ENCODE measurements at regions not wholly inside any gene's neighbourhood (a gene's known extent, or its start where the extent isn't known, plus 50 kb on each side); places are given as distances from the start of the nearest gene placed in this dataset.

GRCh38 chr13:111456452-111457230 is 136.2 kb downstream of the TEX29 start:
- DNase-seq = no peak

GRCh38 chr13:111458001-111458531 is 137.6 kb downstream of the TEX29 start:
- DNase-seq = no peak

- no peak for DNase-seq
Measured at GRCh38 chr13:111458739-111459138, 138.3 kb downstream of the TEX29 start.

- no peak for DNase-seq
Measured at GRCh38 chr13:111459803-111460547, 139.5 kb downstream of the TEX29 start.

GRCh38 chr13:111460548-111461444 is 140.4 kb downstream of the TEX29 start:
- peak; percentile 70 to 90 (median 73) for DNase-seq

- peak in 1 of 3 experiments; percentile 19 for DNase-seq
Measured at GRCh38 chr13:111461445-111462149, 141.2 kb downstream of the TEX29 start.

- no peak for DNase-seq
Measured at GRCh38 chr13:111462221-111462764, 141.9 kb downstream of the TEX29 start.

GRCh38 chr13:111462944-111463343 is 142.5 kb downstream of the TEX29 start:
- DNase-seq = no peak

GRCh38 chr13:111467111-111467890 is 146.9 kb downstream of the TEX29 start:
- DNase-seq = no peak

GRCh38 chr13:111468037-111468959 is 147.9 kb downstream of the TEX29 start:
- DNase-seq = no peak

GRCh38 chr13:111469450-111469849 is 149.0 kb downstream of the TEX29 start:
- no peak for DNase-seq

GRCh38 chr13:111469916-111470506 is 149.6 kb downstream of the TEX29 start:
- DNase-seq = no peak

GRCh38 chr13:111470933-111471332 is 150.5 kb downstream of the TEX29 start:
- DNase-seq = no peak

- DNase-seq = no peak
Measured at GRCh38 chr13:111472083-111472482, 151.6 kb downstream of the TEX29 start.

- no peak for DNase-seq
Measured at GRCh38 chr13:111472559-111473460, 152.4 kb downstream of the TEX29 start.

- DNase-seq = peak; percentile 74 to 93 (median 78)
Measured at GRCh38 chr13:111474136-111475002, 153.9 kb downstream of the TEX29 start.

GRCh38 chr13:111475488-111475887 is 155.0 kb downstream of the TEX29 start:
- DNase-seq = no peak

Data from NCI-H1417 (cell line).